ENCODE measurements at regions not wholly inside any gene's neighbourhood (a gene's known extent, or its start where the extent isn't known, plus 50 kb on each side); places are given as distances from the start of the nearest gene placed in this dataset.

GRCh38 chr7:42692621-42693020 lies 219.2 kb downstream of the C7orf25 start:
- Histone ChIP-seq H3K18ac (ENCODE audit: insufficient read length, low read depth, low read length) (no peak overlapping the region), H3K4me2 (ENCODE audit: insufficient read depth, insufficient read length, low read length) (no peak overlapping the region), H4K91ac (ENCODE audit: insufficient read length, low read depth, low read length) (no peak overlapping the region), H3K23me2 (ENCODE audit: insufficient read length, low read depth, low read length, poor library complexity, severe bottlenecking) (no peaks in the 10 kb centered on the region), H3K9me3 (ENCODE audit: control insufficient read depth, low read depth, low read length) (no peaks in the 10 kb centered on the region), H2BK120ac (ENCODE audit: low read depth, low read length, poor library complexity, severe bottlenecking) (no peak overlapping the region), H2BK15ac (ENCODE audit: low read depth, low read length) (no peak overlapping the region), H2BK20ac (ENCODE audit: low read depth, low read length, poor library complexity, severe bottlenecking) (no peak overlapping the region), H3K14ac (ENCODE audit: insufficient read depth, low read length) (no peak overlapping the region), H2AFZ (ENCODE audit: low read length) (no peak overlapping the region), H2BK5ac (ENCODE audit: insufficient read length, low read length) (no peak overlapping the region), H3K4me1 (ENCODE audit: insufficient read depth, low read length) (0 out of 2 replicates have a peak, but pooled peaks cover 3% of the 10 kb centered on the region), H3K4ac (ENCODE audit: low read depth, low read length) (no peak overlapping the region), H3K79me1 (ENCODE audit: insufficient read depth, low read depth, low read length, poor library complexity, severe bottlenecking) (no peaks in the 10 kb centered on the region), H4K5ac (ENCODE audit: insufficient read length, low read depth, low read length) (no peak overlapping the region), H3K79me2 (ENCODE audit: insufficient read depth, low read length) (no peaks in the 10 kb centered on the region), H3K56ac (ENCODE audit: insufficient read length, low read depth, low read length) (no peak overlapping the region), H2BK12ac (ENCODE audit: insufficient read length, low read depth, low read length) (no peak overlapping the region), H4K20me1 (ENCODE audit: control insufficient read depth, insufficient read depth, insufficient read length) (no peaks in the 10 kb centered on the region), H3K9ac (ENCODE audit: extremely low read depth, insufficient read length, low read length) (no peak overlapping the region), H2AK5ac (ENCODE audit: insufficient read length, low read length) (no peak overlapping the region), H3T11ph (ENCODE audit: low read length) (no peak overlapping the region), H3K27me3 (ENCODE audit: insufficient read depth, low read length) (no peaks in the 10 kb centered on the region), H4K8ac (replicated peaks; ENCODE audit: insufficient read length, low read depth, low read length) (no peak overlapping the region), H3K27ac (ENCODE audit: insufficient read length, low read depth, low read length) (no peak overlapping the region), H3K23ac (ENCODE audit: insufficient read length, low read depth, low read length) (no peak overlapping the region)
- H3K4me1 Mint-ChIP-seq = peaks cover 19 to 25% of the 10 kb centered on the region in 2 experiments
- H3K36me3 Mint-ChIP-seq (ENCODE audit: insufficient read depth in 1 of 3, low read depth in 3 of 3) = no peaks in the 10 kb centered on the region; a peak in 1 of 7 replicates
- DNase-seq = no peak
- no peak overlapping the region for H3K27ac Mint-ChIP-seq
- H3K9me3 Mint-ChIP-seq = no peaks in the 10 kb centered on the region
- no CpG with 5 or more reads among the region's 5 CpGs for WGBS (ENCODE audit: extremely low coverage, insufficient read length, low lambda C conversion rate)
- H3K27me3 Mint-ChIP-seq (ENCODE audit: low read depth) = peaks cover 12% of the 10 kb centered on the region
- no peak for TF ChIP-seq CTCF (conservative IDR thresholded peaks at IDR 0.05)
- H3K4me3 Mint-ChIP-seq = no peak overlapping the region
